ENCODE measurements at regions not wholly inside any gene's neighbourhood (a gene's known extent, or its start where the extent isn't known, plus 50 kb on each side); places are given as distances from the start of the nearest gene placed in this dataset.

DNA sequence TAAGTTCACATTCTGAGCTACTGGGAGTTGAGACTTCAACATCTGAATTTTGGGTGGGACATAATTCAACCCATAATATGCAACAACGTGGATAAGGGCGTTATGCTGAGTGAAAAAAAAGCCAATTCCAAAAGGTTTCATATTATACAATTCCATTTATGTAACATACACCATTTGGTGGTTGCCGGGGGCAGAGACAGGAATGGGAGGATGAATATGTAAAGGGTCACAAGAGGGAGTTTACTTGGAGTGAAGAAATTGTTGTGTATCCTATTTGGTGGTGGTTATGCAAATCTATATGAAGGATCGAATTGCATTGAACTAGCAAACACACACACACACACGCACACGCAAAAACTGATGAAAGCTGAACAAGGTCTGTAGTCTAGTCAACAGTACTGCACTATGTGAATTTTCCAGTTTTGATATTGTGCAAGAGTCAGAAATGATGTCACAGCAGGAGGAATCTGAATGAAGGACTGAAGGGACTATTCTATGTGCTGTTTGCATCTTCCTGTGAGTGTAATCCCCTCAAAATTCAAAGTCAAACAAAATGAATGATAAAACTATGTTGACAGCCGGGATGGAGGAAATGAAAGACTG is 249.2 kb upstream of the HABP2 start:
- POLR2A ChIA-PET: no interaction called here

DNA sequence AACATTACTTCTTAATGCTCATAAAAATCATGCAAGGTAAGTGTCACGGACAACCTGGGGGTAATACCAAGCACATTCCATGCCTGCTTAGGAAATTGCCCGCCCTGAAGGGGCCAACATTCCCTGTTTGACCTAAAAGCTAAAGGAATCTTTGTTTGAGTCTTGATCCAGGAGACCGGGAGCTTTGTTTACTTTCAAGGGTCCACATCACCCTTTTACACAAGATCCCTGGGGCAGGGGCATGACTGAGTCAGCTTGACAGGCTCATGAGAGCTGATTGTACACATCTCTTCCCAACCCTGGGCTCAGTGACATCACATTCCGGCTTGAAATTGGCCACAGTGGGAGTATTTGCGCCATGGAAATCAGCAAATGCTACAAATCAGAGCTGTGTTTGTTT is 248.1 kb upstream of the HABP2 start:
- no peaks in the 10 kb centered on the region for H3K36me3 ChIP-seq (ENCODE audit: control insufficient read depth in 1 of 2, insufficient read depth in 2 of 2, low read length in 2 of 2)
- no peak overlapping the region for H3K27ac ChIP-seq (ENCODE audit: low read depth, low read length)
- POLR2A ChIA-PET: no interaction called here
- no TSS peak for BruUV-seq (replicated peaks)
- no peak overlapping the region for H3K4me2 ChIP-seq (ENCODE audit: low read length)
- H3K9ac ChIP-seq (ENCODE audit: low read length): no peak overlapping the region
- intact Hi-C loops (cut with micrococcal nuclease): no loop called here
- ATAC-seq (no peak), DNase-seq (ENCODE audit: low read depth, low spot score) (no peak)
- no peaks in the 10 kb centered on the region for H3K9me2 ChIP-seq (ENCODE audit: insufficient read depth)
- H4K20me1 ChIP-seq (ENCODE audit: insufficient read depth): no peaks in the 10 kb centered on the region
- RAD21 ChIA-PET (ENCODE audit: low non-redundant PET in 1 of 2, low total read pairs in 2 of 2, uncharacterized antibody in 2 of 2, unreplicated experiment in 2 of 2): no interaction called here
- H3K9me3 ChIP-seq (ENCODE audit: control insufficient read depth in 1 of 2, insufficient read depth in 1 of 2, low read depth in 1 of 2, low read length in 2 of 2): no peaks in the 10 kb centered on the region
- H2AFZ ChIP-seq (ENCODE audit: low read depth, low read length, poor library complexity, severe bottlenecking): no peak overlapping the region
- H3K4me1 ChIP-seq (ENCODE audit: control insufficient read depth in 1 of 2, insufficient read depth in 2 of 2, low read length in 2 of 2): 0 out of 4 replicates have a peak, but pooled peaks cover 0 to under 1% of the 10 kb centered on the region in 2 experiments
- no peaks in the 10 kb centered on the region for H3K27me3 ChIP-seq (ENCODE audit: insufficient read depth, low read length)
- H3K79me2 ChIP-seq (ENCODE audit: insufficient read depth, low read length): no peaks in the 10 kb centered on the region
- CTCF ChIA-PET: interaction anchor here (0.8 kb wide), 1 partner anchor 80 kb away, joined by 3 read pairs; no protein-coding TSS in a partner anchor
- no peak overlapping the region for H3K4me3 ChIP-seq (replicated peaks in 1 of 2; ENCODE audit: low read depth in 1 of 2, low read length in 2 of 2)
- TF ChIP-seq, protein P1, sequence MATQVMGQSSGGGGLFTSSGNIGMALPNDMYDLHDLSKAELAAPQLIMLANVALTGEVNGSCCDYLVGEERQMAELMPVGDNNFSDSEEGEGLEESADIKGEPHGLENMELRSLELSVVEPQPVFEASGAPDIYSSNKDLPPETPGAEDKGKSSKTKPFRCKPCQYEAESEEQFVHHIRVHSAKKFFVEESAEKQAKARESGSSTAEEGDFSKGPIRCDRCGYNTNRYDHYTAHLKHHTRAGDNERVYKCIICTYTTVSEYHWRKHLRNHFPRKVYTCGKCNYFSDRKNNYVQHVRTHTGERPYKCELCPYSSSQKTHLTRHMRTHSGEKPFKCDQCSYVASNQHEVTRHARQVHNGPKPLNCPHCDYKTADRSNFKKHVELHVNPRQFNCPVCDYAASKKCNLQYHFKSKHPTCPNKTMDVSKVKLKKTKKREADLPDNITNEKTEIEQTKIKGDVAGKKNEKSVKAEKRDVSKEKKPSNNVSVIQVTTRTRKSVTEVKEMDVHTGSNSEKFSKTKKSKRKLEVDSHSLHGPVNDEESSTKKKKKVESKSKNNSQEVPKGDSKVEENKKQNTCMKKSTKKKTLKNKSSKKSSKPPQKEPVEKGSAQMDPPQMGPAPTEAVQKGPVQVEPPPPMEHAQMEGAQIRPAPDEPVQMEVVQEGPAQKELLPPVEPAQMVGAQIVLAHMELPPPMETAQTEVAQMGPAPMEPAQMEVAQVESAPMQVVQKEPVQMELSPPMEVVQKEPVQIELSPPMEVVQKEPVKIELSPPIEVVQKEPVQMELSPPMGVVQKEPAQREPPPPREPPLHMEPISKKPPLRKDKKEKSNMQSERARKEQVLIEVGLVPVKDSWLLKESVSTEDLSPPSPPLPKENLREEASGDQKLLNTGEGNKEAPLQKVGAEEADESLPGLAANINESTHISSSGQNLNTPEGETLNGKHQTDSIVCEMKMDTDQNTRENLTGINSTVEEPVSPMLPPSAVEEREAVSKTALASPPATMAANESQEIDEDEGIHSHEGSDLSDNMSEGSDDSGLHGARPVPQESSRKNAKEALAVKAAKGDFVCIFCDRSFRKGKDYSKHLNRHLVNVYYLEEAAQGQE (IDR thresholded peaks at IDR 0.05; ENCODE audit: low read depth): no peak
- TF ChIP-seq EZH2 (IDR thresholded peaks at IDR 0.05) (no peak), POLR2A (IDR thresholded peaks at IDR 0.05; ENCODE audit: borderline replicate concordance, extremely low read depth, insufficient read depth, insufficient read length) (no peak), SRF (IDR thresholded peaks at IDR 0.05; ENCODE audit: low read depth) (no peak), SP1 (IDR thresholded peaks at IDR 0.05; ENCODE audit: low read depth) (no peak), ZFX (IDR thresholded peaks at IDR 0.05) (no peak), SIN3A (IDR thresholded peaks at IDR 0.05; ENCODE audit: low read depth) (no peak), RAD21 (IDR thresholded peaks at IDR 0.05; ENCODE audit: low read depth) (no peak), ELF1 (IDR thresholded peaks at IDR 0.05; ENCODE audit: borderline replicate concordance, low read depth) (no peak)
- TF ChIP-seq, protein P2, sequence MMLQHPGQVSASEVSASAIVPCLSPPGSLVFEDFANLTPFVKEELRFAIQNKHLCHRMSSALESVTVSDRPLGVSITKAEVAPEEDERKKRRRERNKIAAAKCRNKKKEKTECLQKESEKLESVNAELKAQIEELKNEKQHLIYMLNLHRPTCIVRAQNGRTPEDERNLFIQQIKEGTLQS (IDR thresholded peaks at IDR 0.05): no peak

More for the DNA sequence above, 249.2 kb upstream of the HABP2 start:
- Histone ChIP-seq H3K9me2 (ENCODE audit: insufficient read depth) (no peaks in the 10 kb centered on the region), H4K20me1 (ENCODE audit: insufficient read depth) (no peaks in the 10 kb centered on the region), H3K9ac (ENCODE audit: low read length) (no peak overlapping the region), H3K27ac (ENCODE audit: low read depth, low read length) (no peak overlapping the region), H3K79me2 (ENCODE audit: insufficient read depth, low read length) (no peaks in the 10 kb centered on the region), H3K4me2 (ENCODE audit: low read length) (no peak overlapping the region), H3K4me3 (replicated peaks in 1 of 2; ENCODE audit: low read depth in 1 of 2, low read length in 2 of 2) (no peak overlapping the region), H3K9me3 (ENCODE audit: control insufficient read depth in 1 of 2, insufficient read depth in 1 of 2, low read depth in 1 of 2, low read length in 2 of 2) (no peaks in the 10 kb centered on the region), H3K36me3 (ENCODE audit: control insufficient read depth in 1 of 2, insufficient read depth in 2 of 2, low read length in 2 of 2) (no peaks in the 10 kb centered on the region), H3K27me3 (ENCODE audit: insufficient read depth, low read length) (no peaks in the 10 kb centered on the region), H3K4me1 (ENCODE audit: control insufficient read depth in 1 of 2, insufficient read depth in 2 of 2, low read length in 2 of 2) (peaks cover 7 to 8% of the 10 kb centered on the region in 2 experiments; a peak in 2 of 4 replicates), H2AFZ (ENCODE audit: low read depth, low read length, poor library complexity, severe bottlenecking) (no peak overlapping the region)
- TF ChIP-seq, protein P1 (IDR thresholded peaks at IDR 0.05; ENCODE audit: low read depth): no peak
- TF ChIP-seq CEBPB (IDR thresholded peaks at IDR 0.05; ENCODE audit: low read depth): 0 out of 2 replicates have a peak, but pooled peaks have one; percentile 25
- ChIA-PET CTCF (no interaction called here), RAD21 (ENCODE audit: low non-redundant PET in 1 of 2, low total read pairs in 2 of 2, uncharacterized antibody in 2 of 2, unreplicated experiment in 2 of 2) (no interaction called here)
- DNase-seq (ENCODE audit: low read depth, low spot score): no peak
- ATAC-seq: no peak
- intact Hi-C loops (cut with micrococcal nuclease): no loop called here
- BruUV-seq (replicated peaks): no TSS peak
